Brain microvascular endothelial cell (primary cell): ENCODE measurements at regions not wholly inside any gene's neighbourhood (a gene's known extent, or its start where the extent isn't known, plus 50 kb on each side); places are given as distances from the start of the nearest gene placed in this dataset.
A peak's percentile ranks its signal among the peaks of the same experiment; 100 is the strongest.

Experiments used
- DNase-seq: peaks from one replicate; pipeline ENCODE4 v3.0.0-alpha.2; 2020
- H3K27ac ChIP-seq: fragments of 250-450 bp; sonication (Bioruptor Pico); 2 replicates; pipeline ENCODE4 v1.5.1; 2020; ENCODE audit warnings: mild to moderate bottlenecking, moderate library complexity
- H3K27me3 ChIP-seq: fragments of 250-450 bp; sonication (Bioruptor Pico); replicated peaks from 2 replicates; pipeline ENCODE4 v1.5.1; 2020; ENCODE audit warnings: mild to moderate bottlenecking
- H3K36me3 ChIP-seq: fragments of 250-450 bp; sonication (Bioruptor Pico); replicated peaks from 2 replicates; pipeline ENCODE4 v1.5.1; 2020; ENCODE audit warnings: mild to moderate bottlenecking
- H3K4me3 ChIP-seq: 2 replicates; pipeline ENCODE4 v1.5.1; 2011; ENCODE audit warnings: low read depth, mild to moderate bottlenecking, control low read depth, low read length, moderate library complexity
- in situ Hi-C: cut with HindIII; loops from 2 replicates; pipeline ENCODE4 v1.10.0; 2017; ENCODE audit warnings: low sequenced_read_pairs, low pct_ligation_motif_present
- TF ChIP-seq, protein P1 (sequence below): IDR thresholded peaks from 2 replicates; pipeline ENCODE4 v1.5.1; 2011; ENCODE audit warnings: low read depth, mild to moderate bottlenecking, moderate library complexity, low read length, control low read depth, inconsistent platforms; ENCODE audit errors: missing control alignments

DNA sequence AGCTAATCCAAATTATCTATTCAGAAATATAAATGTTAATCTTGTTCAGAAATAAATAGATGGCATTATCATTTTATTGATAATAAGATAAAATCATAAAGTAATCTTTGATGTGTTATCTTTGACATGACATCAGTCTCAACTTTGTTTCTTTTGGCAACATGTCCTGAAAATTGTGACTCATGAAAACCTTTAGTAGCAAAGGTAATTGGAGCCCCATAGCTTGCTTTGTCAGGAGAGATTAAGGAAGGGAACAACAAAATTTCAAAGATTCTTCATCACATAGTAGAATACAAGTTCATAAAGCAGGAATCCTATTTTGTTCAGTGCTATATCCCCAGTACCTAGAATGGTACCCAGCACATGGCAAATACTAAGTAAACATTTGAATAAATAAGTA, 165.4 kb downstream of the KCNE4 start:
- TF ChIP-seq, protein P1, sequence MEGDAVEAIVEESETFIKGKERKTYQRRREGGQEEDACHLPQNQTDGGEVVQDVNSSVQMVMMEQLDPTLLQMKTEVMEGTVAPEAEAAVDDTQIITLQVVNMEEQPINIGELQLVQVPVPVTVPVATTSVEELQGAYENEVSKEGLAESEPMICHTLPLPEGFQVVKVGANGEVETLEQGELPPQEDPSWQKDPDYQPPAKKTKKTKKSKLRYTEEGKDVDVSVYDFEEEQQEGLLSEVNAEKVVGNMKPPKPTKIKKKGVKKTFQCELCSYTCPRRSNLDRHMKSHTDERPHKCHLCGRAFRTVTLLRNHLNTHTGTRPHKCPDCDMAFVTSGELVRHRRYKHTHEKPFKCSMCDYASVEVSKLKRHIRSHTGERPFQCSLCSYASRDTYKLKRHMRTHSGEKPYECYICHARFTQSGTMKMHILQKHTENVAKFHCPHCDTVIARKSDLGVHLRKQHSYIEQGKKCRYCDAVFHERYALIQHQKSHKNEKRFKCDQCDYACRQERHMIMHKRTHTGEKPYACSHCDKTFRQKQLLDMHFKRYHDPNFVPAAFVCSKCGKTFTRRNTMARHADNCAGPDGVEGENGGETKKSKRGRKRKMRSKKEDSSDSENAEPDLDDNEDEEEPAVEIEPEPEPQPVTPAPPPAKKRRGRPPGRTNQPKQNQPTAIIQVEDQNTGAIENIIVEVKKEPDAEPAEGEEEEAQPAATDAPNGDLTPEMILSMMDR = no peak

DNA sequence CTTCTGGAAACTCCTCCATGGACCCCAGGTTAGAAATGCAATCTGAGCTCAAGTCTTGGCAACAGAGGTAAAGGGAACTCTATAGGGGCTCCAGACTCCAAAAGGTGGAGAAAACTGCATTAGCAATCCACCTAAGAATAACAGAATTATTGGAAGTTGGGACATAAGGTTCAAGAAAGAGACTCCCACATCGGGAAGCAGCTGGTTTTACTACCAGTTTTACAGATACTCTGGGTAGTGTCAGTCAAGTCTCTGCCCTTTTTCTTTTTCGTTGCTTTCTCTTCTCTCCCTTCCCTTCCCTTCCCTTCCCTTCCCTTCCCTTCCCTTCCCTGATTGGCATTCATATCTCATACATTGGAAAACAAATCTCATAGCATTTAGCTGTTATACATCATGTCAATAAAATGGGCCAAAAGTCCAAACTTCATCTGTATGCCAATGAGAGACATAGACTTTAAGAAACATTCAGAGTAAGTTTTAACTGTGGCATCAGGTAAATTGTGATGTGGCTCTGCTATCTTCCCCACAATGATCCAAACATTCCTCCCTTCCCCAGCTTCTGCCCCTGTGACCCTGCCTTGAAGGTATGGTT, 166.7 kb downstream of the KCNE4 start:
- in situ Hi-C loops = no loop called here
- H3K4me3 ChIP-seq = no peak overlapping the region
- TF ChIP-seq, protein P1 = no peak
- H3K36me3 ChIP-seq = no peaks in the 10 kb centered on the region
- no peaks in the 10 kb centered on the region for H3K27me3 ChIP-seq
- H3K27ac ChIP-seq = no peak overlapping the region
- no peak for DNase-seq

More for the DNA sequence above, 165.4 kb downstream of the KCNE4 start:
- no peak overlapping the region for H3K27ac ChIP-seq
- H3K27me3 ChIP-seq = no peaks in the 10 kb centered on the region
- no peak overlapping the region for H3K4me3 ChIP-seq
- in situ Hi-C loops = no loop called here
- DNase-seq = peak; percentile 12
- H3K36me3 ChIP-seq = no peaks in the 10 kb centered on the region

DNA sequence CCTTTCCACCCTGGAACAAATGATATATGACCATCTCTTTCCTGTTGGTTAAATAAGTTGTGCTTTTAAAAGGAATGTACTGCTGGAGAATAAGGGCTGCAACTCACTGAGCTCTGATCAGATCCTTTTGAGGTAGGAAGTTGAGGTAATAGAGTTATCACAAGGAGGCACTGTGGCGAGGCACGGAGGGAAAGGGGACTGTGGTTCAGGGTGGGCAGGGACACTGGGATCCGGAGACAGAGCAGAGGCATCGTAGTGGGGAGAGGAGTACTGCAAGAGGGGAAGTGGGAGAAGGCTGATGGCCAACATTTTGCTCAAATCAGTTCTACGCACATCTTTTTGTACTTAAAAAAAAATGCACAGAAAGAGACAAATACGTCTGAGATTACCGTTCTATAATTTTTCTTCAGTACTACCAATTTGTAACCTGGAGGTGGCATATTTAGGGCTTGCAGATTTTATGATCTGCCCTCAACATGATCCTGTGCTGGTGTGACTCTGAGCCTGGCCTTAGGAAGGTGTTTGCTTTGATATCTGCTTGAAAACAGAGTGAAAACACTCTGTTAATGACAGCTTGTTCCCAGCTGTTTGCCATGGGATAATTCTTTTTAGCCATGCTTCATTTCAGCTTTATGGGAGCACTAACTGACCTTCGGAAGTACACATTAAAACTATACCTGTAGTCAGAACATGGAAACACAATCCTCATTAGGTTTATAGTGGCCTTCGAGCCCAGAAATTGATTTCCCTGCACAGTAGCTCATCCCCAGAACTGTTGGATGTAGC, 168.1 kb downstream of the KCNE4 start:
- in situ Hi-C loops = no loop called here
- TF ChIP-seq, protein P1 = no peak

DNA sequence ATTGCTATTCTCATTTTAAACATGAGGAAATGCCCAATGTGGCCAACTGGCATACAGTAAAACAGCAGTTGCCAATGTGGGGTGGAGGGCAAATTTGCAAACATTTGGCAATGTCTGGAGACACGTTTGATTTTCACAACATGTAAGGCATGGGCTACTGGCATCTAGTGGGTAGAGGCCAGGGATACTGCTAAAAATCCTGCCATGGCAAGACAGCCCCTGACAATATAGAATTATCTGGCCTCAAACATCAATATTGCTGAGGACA, 168.6 kb downstream of the KCNE4 start:
- Histone ChIP-seq H3K27me3 (no peaks in the 10 kb centered on the region), H3K4me3 (no peak overlapping the region), H3K27ac (no peak overlapping the region), H3K36me3 (no peaks in the 10 kb centered on the region)
- in situ Hi-C loops = no loop called here
- TF ChIP-seq, protein P1 = no peak
- no peak for DNase-seq

More for the DNA sequence above, 168.1 kb downstream of the KCNE4 start:
- Histone ChIP-seq H3K36me3 (no peaks in the 10 kb centered on the region), H3K4me3 (no peak overlapping the region), H3K27ac (no peak overlapping the region), H3K27me3 (no peaks in the 10 kb centered on the region)
- DNase-seq = no peak

DNA sequence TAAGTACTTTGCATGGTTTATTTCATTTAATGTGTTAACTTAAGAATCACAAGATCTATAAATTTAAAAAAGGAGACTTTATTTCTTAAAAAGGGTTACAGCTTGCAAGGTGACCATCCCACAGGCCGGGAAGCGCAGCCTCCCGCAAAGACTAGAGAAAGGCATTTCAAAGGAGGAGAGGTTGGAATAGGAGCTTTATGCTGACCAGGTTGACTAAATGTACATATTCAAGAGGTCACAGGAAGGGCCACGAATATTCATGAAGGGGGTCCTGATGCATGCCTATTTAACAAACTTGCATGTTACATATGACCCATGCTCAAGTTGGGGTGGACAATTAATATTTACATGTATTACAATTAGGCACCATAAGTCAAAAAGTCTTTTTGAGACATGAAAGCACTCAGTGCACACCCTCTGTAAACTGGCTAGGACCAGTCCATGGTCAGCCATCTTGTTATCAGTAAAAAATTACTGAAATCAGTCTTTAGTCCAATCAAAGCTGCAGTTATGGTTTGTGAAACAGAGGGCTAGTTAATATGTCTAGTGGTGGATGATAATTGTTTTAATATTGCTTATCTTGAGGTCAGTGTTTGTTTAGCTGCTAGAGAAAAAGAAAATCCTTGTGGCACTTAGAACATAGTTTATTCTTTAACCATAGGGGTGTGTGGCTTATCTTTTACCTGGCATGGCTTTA, 169.3 kb downstream of the KCNE4 start:
- TF ChIP-seq, protein P1 = no peak
- no peak overlapping the region for H3K27ac ChIP-seq
- no peaks in the 10 kb centered on the region for H3K27me3 ChIP-seq
- no peak for DNase-seq
- in situ Hi-C loops = no loop called here
- no peak overlapping the region for H3K4me3 ChIP-seq
- no peaks in the 10 kb centered on the region for H3K36me3 ChIP-seq
